ENCODE measurements at regions not wholly inside any gene's neighbourhood (a gene's known extent, or its start where the extent isn't known, plus 50 kb on each side); places are given as distances from the start of the nearest gene placed in this dataset.
A peak's percentile ranks its signal among the peaks of the same experiment; 100 is the strongest.

DNA sequence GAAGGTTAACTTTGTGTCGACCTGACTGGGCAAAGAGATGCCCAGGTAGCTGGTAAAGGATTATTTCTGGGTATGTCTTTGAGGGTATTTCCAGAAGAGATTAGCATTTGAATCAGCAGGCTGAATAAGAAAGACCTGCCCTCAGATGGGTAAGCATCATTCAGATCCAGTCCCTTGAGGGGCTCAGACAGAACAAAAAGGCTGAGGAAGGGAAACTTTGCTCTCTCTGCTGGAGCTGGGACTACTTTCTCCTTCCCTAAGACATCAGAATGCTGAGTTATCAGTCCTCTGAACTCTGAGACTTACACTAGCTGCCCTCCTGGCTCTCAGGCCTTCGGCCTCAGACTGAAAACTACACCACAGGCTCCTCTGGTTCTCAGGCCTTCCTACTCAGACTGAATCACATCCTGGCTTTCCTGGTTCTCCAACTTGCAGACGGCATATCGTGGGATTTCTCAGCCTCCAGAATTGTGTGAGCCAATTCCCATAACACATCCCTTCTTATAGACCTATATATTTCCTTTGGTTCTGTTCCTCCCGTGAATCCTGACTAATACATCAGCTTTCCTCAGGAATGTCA lies 982.9 kb downstream of the TUSC7 start:
- Histone ChIP-seq H3K36me3 (ENCODE audit: control insufficient read depth in 2 of 4, insufficient read depth in 4 of 4, low read length in 3 of 4) (no peaks in the 10 kb centered on the region), H3K27ac (ENCODE audit: low read depth, low read length) (no peak overlapping the region; the same call in 1 of the 2 replicates), H3K23ac (ENCODE audit: insufficient read length) (no peak overlapping the region), H3K9me3 (ENCODE audit: insufficient read depth in 2 of 2, low read depth in 1 of 2, low read length in 1 of 2) (no peaks in the 10 kb centered on the region), H4K91ac (replicated peaks; ENCODE audit: insufficient read length, low read length) (no peak overlapping the region), H2BK20ac (ENCODE audit: low read length) (no peak overlapping the region), H3K56ac (replicated peaks; ENCODE audit: insufficient read length, low read depth, low read length) (no peak overlapping the region), H3K18ac (ENCODE audit: extremely low read depth, low read length) (no peak overlapping the region), H3K79me1 (ENCODE audit: low read depth, low read length) (no peaks in the 10 kb centered on the region), H2BK15ac (ENCODE audit: low read length) (no peak overlapping the region), H4K8ac (ENCODE audit: extremely low read depth, insufficient read depth, low read length) (no peak overlapping the region), H3K4me1 (replicated peaks in 1 of 4; ENCODE audit: control insufficient read depth in 3 of 4, insufficient read depth in 4 of 4, low read length in 3 of 4) (peaks cover 0 to 5% (median 0%) of the 10 kb centered on the region in 4 experiments; a peak in 3 of 7 replicates), H2BK5ac (ENCODE audit: low read depth, low read length) (no peak overlapping the region), H2AK5ac (ENCODE audit: low read depth, low read length) (no peak overlapping the region), H4K20me1 (replicated peaks in 1 of 2; ENCODE audit: control insufficient read depth in 1 of 2, insufficient read depth in 2 of 2, low read length in 2 of 2) (no peaks in the 10 kb centered on the region), H3K27me3 (replicated peaks in 1 of 4; ENCODE audit: control insufficient read depth in 3 of 4, extremely low read depth in 1 of 4, insufficient read depth in 3 of 4, low read length in 3 of 4) (no peaks in the 10 kb centered on the region), H2AFZ (ENCODE audit: low read length) (peak overlapping the region; percentile 60; the same call in 1 of the 2 replicates), H3K79me2 (ENCODE audit: control insufficient read depth in 1 of 2, insufficient read depth in 2 of 2, low read length in 2 of 2) (no peaks in the 10 kb centered on the region), H3K23me2 (ENCODE audit: low read depth, low read length) (no peaks in the 10 kb centered on the region; the same call in 1 of the 2 replicates), H2BK12ac (ENCODE audit: low read depth, low read length) (no peak overlapping the region), H2BK120ac (replicated peaks; ENCODE audit: low read depth, low read length) (no peak overlapping the region), H3K9ac (replicated peaks in 1 of 4; ENCODE audit: extremely low read depth in 1 of 4, low read depth in 3 of 4, low read length in 3 of 4) (no peak overlapping the region), H4K5ac (ENCODE audit: insufficient read length, low read depth, low read length) (no peak overlapping the region), H3K4me3 (ENCODE audit: extremely low read depth in 1 of 4, insufficient read depth in 2 of 4, low read depth in 3 of 4, low read length in 4 of 4) (no peak overlapping the region), H3K14ac (ENCODE audit: insufficient read length) (no peak overlapping the region), H3K4ac (replicated peaks; ENCODE audit: insufficient read length, low read depth, low read length) (no peak overlapping the region), H3K4me2 (ENCODE audit: insufficient read depth in 1 of 2, low read depth in 2 of 2, low read length in 2 of 2) (no peak overlapping the region)
- FAIRE-seq (no peak), DNase-seq (ENCODE audit: low read depth in 1 of 2, low spot score in 2 of 2) (no peak)
- POLR2A ChIA-PET (ENCODE audit: partially characterized antibody): no interaction called here
- WGBS, 2 experiments (ENCODE audit: extremely low coverage in 1 of 2, insufficient coverage in 1 of 2, insufficient read length in 1 of 2, insufficient replicate concordance in 2 of 2, low coverage in 1 of 2, low lambda C conversion rate in 2 of 2, missing lambda C conversion rate in 1 of 2): 88% methylated on average over 5 of the region's 5 CpGs; no CpG with 5 or more reads in 1 of the 2 experiments
- TF ChIP-seq USF2 (IDR thresholded peaks at IDR 0.05; ENCODE audit: low read length) (0 out of 2 replicates have a peak, but pooled peaks have one; percentile 6), E2F6 (IDR thresholded peaks at IDR 0.05) (no peak)
- CTCF ChIA-PET (ENCODE audit: partially characterized antibody): interaction anchor here (0.9 to 1.3 kb wide), 3 partner anchors 181 to 922 kb away, joined by 3 read pairs; no protein-coding TSS in a partner anchor
